ENCODE measurements at regions not wholly inside any gene's neighbourhood (a gene's known extent, or its start where the extent isn't known, plus 50 kb on each side); places are given as distances from the start of the nearest gene placed in this dataset.

- H3F3A ChIP-seq (ENCODE audit: low read length, unreplicated experiment): no peaks in the 10 kb centered on the region
- peaks cover 18% of the 10 kb centered on the region for H3K27me3 ChIP-seq (ENCODE audit: low read length)
- no peak overlapping the region for H3K4me3 ChIP-seq (ENCODE audit: low read length)
- ChIA-PET CTCF (no interaction called here), POLR2A (ENCODE audit: unreplicated experiment) (no interaction called here)
- no peak overlapping the region for H2AFZ ChIP-seq (ENCODE audit: low read length)
- H3K4me2 ChIP-seq (ENCODE audit: low read length): no peak overlapping the region
- DNase-seq (no peak), ATAC-seq (no peak)
- no peaks in the 10 kb centered on the region for H3K9me2 ChIP-seq (replicated peaks; ENCODE audit: low read length)
- no peak overlapping the region for H3K27ac ChIP-seq (ENCODE audit: low read length)
- intact Hi-C loops (cut with micrococcal nuclease): no loop called here
- H3K9ac ChIP-seq (ENCODE audit: low read length): no peak overlapping the region
- no peaks in the 10 kb centered on the region for H3K36me3 ChIP-seq (ENCODE audit: low read depth, low read length)
- no peaks in the 10 kb centered on the region for H3K4me1 ChIP-seq (ENCODE audit: insufficient read depth, low read length)
- H3K79me2 ChIP-seq (ENCODE audit: low read length): no peaks in the 10 kb centered on the region
- no peaks in the 10 kb centered on the region for H4K20me1 ChIP-seq (ENCODE audit: low read length)
- no TSS peak for BruUV-seq (replicated peaks)
- TF ChIP-seq, protein P1, sequence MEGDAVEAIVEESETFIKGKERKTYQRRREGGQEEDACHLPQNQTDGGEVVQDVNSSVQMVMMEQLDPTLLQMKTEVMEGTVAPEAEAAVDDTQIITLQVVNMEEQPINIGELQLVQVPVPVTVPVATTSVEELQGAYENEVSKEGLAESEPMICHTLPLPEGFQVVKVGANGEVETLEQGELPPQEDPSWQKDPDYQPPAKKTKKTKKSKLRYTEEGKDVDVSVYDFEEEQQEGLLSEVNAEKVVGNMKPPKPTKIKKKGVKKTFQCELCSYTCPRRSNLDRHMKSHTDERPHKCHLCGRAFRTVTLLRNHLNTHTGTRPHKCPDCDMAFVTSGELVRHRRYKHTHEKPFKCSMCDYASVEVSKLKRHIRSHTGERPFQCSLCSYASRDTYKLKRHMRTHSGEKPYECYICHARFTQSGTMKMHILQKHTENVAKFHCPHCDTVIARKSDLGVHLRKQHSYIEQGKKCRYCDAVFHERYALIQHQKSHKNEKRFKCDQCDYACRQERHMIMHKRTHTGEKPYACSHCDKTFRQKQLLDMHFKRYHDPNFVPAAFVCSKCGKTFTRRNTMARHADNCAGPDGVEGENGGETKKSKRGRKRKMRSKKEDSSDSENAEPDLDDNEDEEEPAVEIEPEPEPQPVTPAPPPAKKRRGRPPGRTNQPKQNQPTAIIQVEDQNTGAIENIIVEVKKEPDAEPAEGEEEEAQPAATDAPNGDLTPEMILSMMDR (conservative IDR thresholded peaks at IDR 0.05; ENCODE audit: low read depth, low read length): no peak
- TF ChIP-seq EZH2phosphoT487 (IDR thresholded peaks at IDR 0.05; ENCODE audit: borderline replicate concordance, low read length) (no peak), EZH2 (IDR thresholded peaks at IDR 0.05; ENCODE audit: low read length, unreplicated experiment) (no peak)
- peaks cover 12% of the 10 kb centered on the region for H3K9me3 ChIP-seq (ENCODE audit: low read length)
Observed at GRCh38 chr12:126551869-126552268, 1486.6 kb downstream of the AACS start.

- TF ChIP-seq EZH2 (IDR thresholded peaks at IDR 0.05; ENCODE audit: low read length, unreplicated experiment) (no peak), EZH2phosphoT487 (IDR thresholded peaks at IDR 0.05; ENCODE audit: borderline replicate concordance, low read length) (no peak)
- TF ChIP-seq, protein P1 (conservative IDR thresholded peaks at IDR 0.05; ENCODE audit: low read depth, low read length): no peak
- Histone ChIP-seq H3K9me3 (ENCODE audit: low read length) (peaks cover 12% of the 10 kb centered on the region), H4K20me1 (ENCODE audit: low read length) (no peaks in the 10 kb centered on the region), H3K27me3 (ENCODE audit: low read length) (peaks cover 12% of the 10 kb centered on the region; the same call in 1 of the 2 replicates), H3K4me3 (ENCODE audit: low read length) (no peak overlapping the region), H3K27ac (ENCODE audit: low read length) (no peak overlapping the region), H3K9me2 (replicated peaks; ENCODE audit: low read length) (no peaks in the 10 kb centered on the region), H3F3A (ENCODE audit: low read length, unreplicated experiment) (no peaks in the 10 kb centered on the region), H3K9ac (ENCODE audit: low read length) (no peak overlapping the region), H3K79me2 (ENCODE audit: low read length) (no peaks in the 10 kb centered on the region), H3K36me3 (ENCODE audit: low read depth, low read length) (no peaks in the 10 kb centered on the region), H3K4me2 (ENCODE audit: low read length) (no peak overlapping the region), H2AFZ (ENCODE audit: low read length) (no peak overlapping the region), H3K4me1 (ENCODE audit: insufficient read depth, low read length) (no peaks in the 10 kb centered on the region)
- ATAC-seq: no peak
- POLR2A ChIA-PET (ENCODE audit: unreplicated experiment): no interaction called here
- CTCF ChIA-PET: no interaction called here
- intact Hi-C loops (cut with micrococcal nuclease): no loop called here
- no peak for DNase-seq
- no TSS peak for BruUV-seq (replicated peaks)
Observed at GRCh38 chr12:126554625-126555024, 1489.4 kb downstream of the AACS start.

DNA sequence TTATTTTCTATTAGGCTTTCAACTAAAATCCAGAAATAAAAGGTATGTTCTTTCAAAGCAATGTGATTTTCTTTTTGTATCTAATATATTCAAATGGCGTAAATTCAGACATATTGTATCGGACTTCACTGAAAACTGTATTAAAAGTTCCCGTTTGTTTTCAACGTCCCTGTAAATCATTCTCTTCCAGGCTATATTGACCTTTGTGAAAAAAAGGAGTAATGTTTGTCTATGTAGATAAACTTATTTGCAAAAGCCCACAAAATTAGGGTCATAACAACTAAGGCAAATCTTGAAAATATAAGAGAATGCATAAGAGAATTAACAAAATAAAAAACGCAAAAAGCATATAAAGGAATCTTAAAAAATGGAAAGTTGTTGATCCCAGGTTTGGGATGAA lies 1492.4 kb downstream of the AACS start:
- no peak for DNase-seq
- ATAC-seq: no peak
- Histone ChIP-seq H3K79me2 (ENCODE audit: low read length) (no peaks in the 10 kb centered on the region), H4K20me1 (ENCODE audit: low read length) (no peaks in the 10 kb centered on the region), H3K4me2 (ENCODE audit: low read length) (no peak overlapping the region), H2AFZ (ENCODE audit: low read length) (no peak overlapping the region), H3K36me3 (ENCODE audit: low read depth, low read length) (no peaks in the 10 kb centered on the region), H3K27me3 (ENCODE audit: low read length) (peaks cover 19% of the 10 kb centered on the region; the same call in 1 of the 2 replicates), H3K4me3 (ENCODE audit: low read length) (no peak overlapping the region), H3F3A (ENCODE audit: low read length, unreplicated experiment) (no peaks in the 10 kb centered on the region), H3K9me3 (ENCODE audit: low read length) (peaks cover 12% of the 10 kb centered on the region), H3K9me2 (replicated peaks; ENCODE audit: low read length) (no peaks in the 10 kb centered on the region), H3K9ac (ENCODE audit: low read length) (no peak overlapping the region), H3K27ac (ENCODE audit: low read length) (no peak overlapping the region), H3K4me1 (ENCODE audit: insufficient read depth, low read length) (no peaks in the 10 kb centered on the region)
- CTCF ChIA-PET: no interaction called here
- TF ChIP-seq, protein P1 (conservative IDR thresholded peaks at IDR 0.05; ENCODE audit: low read depth, low read length): no peak
- TF ChIP-seq EZH2phosphoT487 (IDR thresholded peaks at IDR 0.05; ENCODE audit: borderline replicate concordance, low read length): no peak
- no TSS peak for BruUV-seq (replicated peaks)
- POLR2A ChIA-PET (ENCODE audit: unreplicated experiment): no interaction called here
- intact Hi-C loops (cut with micrococcal nuclease): no loop called here

Data from PC-3 (cell line).